Activated CD4-positive, alpha-beta T cell treated with anti-CD3 and anti-CD28 coated beads, Interleukin-2, Interleukin-6, amounts not matched to agents 100 ng/mL and 50 ng/mL, durations not matched to agents 16 hours and 8 hours (primary cell): ENCODE measurements at regions not wholly inside any gene's neighbourhood (a gene's known extent, or its start where the extent isn't known, plus 50 kb on each side); places are given as distances from the start of the nearest gene placed in this dataset.
A peak's percentile ranks its signal among the peaks of the same experiment; 100 is the strongest.

Experiments used
- DNase-seq: peaks from one replicate; pipeline ENCODE4 v3.0.0-alpha.2; 2020

DNA sequence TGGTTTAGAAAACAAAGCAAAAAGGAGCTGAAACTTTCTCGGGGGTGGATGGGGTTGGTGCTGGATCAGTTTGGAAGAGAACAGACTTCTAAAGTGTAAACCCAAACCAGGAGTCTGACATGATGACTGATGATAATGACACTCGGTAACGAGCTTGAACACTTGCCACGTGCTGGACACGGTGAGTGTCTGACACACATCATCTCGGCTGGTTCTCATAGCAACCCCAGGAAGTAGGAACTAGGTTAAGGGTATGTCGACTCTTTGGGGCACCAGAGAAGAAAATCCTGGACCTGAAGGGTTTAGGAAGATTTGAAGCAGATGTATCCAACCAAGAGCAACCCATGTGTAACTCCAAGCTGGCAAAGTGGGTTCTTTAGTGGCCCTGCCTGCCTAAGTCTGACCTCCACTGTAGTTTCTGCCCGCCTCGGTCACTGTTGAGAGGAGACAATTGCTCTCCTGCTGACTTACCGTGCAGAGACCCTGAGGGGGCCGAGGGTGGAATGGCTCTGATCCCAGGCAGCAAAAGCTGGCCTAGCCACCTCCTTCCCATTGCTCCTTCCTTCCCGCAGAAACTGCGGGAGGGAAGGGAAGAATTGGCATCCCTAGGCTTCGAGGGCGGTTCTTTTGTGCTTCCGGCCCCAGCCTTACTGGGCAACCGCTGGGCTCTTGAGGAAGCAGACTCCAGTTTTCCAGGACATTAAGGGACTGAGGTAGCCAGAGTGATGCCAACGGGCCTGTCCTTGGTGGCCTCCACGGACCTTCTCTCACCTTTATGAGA is 156.0 kb downstream of the TOMM20 start:
- DNase-seq: no peak

DNA sequence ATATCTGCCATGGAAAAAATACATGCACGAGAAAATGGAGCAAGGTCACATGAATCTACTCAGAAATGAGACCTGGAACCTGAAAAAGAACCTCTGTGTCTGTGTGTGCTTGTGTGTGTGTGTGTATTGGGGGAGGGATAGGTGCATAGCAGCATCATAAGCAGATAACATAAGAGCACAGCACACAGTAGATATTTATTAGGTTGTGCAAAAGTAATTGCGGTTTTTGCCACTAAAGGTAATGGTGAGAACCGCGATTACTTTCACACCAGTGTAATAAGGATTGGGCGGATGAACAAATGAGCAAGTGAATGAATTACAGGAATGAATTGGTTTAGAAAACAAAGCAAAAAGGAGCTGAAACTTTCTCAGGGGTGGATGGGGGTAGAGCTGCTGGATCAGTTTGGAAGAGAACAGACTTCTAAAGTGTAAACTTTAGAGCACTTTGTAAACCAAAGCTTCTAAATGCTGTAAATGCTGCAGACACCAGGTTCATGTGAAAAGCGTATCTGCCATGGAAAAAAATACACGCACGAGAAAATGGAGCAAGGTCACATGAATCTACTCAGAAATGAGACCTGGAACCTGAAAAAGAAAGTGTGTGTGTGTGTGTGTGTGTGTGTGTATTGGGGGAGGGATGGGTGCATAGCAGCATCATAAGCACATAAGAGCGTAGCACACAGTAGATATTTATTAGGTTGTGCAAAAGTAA is 156.9 kb downstream of the TOMM20 start:
- DNase-seq: peak; percentile 62

DNA sequence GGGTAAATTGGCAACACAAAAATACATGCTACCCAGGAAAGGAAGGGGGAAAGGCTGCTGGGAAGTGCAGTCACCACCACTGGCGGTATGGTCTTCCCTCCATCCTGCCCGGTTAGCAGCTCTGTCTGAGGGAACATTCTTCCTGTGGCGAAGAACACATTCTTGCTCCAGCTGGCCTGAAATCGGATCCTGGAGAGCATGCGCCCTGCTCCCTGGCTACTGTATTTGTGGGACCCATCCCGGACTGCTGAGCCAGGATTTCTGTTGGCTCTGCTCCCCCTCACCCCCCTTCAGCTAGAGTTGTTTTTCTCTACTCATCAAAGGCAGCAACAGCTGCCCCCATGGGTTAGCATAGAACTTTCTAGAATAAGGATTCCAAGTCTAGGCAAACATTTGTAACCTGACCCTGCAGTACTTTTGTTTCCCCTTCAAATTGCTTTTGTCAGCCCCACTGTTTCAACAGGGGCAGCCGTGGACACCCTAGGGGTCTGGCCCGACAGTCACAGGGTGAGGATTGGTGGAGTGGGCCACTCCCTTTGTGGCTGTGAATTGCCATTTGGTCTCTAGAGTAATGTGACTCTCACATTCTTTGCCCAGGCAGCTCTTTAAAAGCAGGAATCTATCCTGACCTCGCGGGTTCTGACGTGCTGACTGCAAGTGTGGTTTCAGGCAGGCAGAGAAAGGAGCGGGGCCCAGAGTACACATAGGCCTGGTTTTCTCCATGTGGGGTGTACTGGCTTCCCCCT is 157.7 kb downstream of the TOMM20 start:
- DNase-seq: peak; percentile 67

DNA sequence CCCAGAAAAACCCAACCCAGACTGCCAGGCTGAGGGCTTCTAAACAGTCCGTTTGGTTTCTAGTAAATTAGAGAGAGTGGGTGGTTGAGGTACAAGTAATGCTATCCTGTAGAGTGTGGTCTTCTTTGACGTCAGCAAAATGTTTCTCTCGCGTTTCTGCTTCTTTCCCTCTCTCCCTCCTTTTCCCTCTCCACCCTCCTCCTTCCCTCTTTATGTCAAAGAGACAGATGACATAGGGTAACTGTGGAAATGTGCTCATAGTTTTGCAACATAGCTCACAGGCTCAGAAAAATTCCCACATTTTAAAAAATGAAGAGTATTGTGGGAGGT is 158.3 kb downstream of the TOMM20 start:
- no peak for DNase-seq

DNA sequence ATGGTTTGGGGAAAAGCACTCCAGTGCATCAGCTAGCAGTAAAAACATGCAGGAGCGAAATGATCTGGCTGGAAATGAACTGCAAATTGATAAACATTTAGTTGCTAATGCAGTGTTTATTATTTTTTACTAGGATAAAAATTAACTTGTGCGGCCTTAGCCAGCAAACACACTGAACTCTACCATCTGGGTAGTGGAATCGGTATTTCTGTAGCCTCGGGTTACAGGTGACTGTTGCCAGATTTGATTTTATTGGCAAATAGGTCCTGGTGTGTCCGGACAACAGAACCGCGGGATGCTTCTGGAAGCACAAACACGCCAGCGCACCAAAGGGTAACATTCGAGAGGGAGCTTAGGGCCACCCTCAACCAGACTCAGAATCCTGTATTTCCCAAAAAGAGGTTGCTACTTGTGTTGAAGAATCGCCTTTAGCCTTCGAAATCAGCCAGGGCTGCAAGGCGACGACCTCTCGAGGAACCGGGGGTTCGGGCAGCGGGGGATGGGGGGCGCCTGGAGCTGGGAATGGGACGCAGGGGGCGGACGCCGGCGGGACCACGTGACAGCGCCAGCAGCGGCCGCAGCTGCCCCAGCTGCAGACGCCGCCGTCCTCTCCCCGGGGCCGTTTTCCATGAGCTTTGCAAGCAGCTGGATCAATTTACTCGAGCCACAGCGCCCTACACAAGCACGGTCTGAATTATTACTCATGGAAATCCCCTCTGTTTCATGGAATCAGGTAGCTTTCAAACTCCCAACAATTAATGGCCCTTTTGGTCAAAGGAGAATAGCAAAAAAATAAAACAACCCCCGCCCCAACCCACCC is 158.8 kb downstream of the TOMM20 start:
- DNase-seq: no peak

DNA sequence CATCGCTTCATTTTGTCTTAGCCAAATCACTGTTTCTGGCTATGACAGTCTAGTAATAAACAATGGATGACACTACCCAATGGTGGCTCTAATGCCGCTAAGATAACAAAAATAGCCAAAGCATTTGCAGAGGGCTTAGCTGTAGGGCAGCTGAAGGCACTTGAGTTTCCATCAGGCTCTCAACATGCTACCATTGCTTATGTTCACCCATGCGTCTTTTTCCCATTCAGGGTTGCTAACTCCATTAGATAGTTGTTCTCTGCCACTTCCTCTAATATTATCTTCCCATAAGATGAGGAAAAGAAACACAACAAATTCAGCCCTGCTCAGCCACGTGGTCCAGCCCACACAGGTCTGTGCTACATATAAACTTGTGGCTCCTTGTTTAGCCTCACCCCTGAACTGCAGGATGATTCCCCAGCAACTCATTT is 159.6 kb downstream of the TOMM20 start:
- DNase-seq: no peak

DNA sequence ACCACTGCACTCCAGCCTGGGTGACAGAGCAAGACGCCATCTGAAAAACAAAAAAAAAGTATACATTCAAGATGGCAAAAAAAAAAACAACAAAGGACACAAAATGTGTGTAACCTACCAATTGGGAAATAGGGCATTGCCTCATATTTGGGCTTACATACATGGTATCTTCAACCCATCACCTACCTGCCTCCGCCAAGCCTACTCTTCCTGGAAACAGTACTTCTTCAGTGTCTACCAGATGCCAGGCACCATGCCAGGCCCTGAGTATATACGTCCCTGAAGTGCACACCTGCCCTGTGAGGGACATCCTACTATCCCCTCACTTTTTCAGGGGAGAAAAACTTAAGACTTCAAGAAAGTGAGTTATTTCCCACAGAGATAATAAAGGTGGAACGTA is 160.2 kb downstream of the TOMM20 start:
- DNase-seq: no peak

DNA sequence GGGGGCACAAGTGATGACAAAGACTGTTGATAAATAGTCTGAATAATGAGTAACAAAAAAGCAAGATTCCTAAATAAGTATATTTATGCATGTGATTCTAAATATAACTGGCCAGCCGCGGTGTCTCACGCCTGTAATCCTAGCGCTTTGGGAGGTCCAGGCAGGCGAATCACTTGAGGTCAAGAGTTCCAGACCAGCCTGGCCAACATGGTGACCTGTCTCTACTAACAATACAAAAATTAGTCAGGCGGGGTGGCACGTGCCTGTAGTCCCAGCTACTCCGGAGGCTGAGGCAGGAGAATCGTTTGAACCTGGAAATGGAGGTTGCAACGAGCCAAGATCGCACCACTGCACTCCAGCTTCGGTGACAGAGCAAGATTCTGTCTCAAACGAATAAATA is 161.5 kb downstream of the TOMM20 start:
- no peak for DNase-seq

DNA sequence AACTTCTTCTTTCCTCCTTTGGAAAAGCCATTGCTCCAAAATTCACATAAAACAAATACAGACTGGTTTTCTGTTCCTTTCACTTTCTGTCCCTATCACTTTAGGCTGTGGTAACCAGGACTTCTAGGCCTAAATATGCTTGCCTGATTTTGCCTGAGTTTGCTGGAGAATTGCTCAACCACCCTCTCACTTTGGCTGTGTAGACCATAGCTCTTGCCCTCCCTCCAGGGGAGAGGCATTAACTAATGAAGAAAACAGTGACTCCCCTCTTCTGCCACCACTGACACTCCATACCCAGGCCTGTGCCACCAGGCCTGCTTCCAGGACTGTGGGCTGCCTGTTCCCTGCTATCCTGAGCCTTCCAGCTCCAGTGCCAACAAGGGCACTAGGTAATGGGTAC is 163.5 kb downstream of the TOMM20 start:
- DNase-seq: no peak

DNA sequence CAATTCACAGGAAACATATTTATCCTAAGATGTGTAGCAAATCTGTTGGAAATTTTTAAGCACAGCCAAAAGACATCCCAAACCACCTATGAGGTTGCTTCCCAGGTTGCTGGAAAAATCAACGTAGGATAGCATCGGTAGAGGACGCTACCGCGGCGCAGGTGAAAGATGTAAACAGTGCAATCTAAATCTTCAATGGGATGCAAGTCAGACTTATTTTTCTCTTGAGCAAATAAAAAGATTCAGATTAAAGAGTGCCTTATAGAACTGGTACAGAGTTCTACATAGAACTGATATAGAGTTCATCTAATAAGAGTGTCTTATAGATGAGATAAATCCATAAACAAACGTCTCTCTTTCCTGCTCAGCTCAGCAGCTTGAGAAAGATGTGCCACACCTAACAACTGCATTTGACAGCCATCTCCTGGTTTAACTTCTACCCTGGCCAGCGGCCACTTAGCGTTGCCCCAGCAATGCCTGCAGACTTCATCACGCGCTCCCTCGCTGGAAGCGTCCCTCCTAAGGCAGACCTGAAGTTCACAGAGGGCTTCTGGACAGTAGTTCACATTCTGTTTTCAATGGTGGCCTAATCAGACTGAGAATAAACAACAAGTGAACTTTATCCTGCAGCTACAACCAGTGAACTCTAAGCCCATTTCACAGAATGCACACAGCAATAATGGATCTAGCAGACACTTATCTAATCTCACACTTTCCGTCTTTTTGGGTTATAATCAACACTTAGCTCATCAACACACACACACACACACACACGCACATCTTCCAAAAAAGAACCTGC is 164.5 kb downstream of the TOMM20 start:
- DNase-seq: no peak

DNA sequence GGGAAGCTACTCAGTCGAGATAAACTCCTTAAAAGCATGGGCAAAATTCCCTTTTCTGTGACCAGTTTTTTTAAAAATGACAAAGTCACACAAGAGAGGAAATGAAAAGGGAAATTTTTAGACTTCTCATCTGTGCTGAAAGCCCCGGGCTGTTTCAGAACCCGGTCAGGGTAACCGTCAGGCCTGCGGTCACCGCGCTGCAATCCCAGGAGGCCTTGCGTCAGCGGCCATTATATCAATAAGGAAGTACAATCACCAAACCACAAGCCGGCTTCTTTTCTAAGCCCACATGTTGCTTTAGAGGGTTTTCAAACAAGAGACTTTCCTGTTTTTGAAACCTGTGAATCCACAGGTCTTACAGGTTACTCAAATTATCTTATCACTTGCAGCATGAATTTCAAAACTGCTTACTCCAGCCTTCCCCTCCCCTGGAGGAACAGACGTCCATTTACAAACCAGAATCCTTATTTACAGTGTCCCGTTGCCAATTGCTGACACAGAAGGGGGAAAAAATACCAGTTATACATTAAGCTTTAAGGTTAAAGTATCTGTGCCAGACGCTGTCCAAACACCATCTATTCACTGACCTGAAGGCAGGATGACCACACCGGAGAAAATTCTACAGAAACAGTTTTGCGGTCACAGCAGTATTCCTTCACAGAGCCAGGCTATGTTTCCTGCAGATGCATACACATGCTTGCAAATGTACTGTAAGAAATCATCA is 165.3 kb downstream of the TOMM20 start:
- DNase-seq: peak; percentile 96

DNA sequence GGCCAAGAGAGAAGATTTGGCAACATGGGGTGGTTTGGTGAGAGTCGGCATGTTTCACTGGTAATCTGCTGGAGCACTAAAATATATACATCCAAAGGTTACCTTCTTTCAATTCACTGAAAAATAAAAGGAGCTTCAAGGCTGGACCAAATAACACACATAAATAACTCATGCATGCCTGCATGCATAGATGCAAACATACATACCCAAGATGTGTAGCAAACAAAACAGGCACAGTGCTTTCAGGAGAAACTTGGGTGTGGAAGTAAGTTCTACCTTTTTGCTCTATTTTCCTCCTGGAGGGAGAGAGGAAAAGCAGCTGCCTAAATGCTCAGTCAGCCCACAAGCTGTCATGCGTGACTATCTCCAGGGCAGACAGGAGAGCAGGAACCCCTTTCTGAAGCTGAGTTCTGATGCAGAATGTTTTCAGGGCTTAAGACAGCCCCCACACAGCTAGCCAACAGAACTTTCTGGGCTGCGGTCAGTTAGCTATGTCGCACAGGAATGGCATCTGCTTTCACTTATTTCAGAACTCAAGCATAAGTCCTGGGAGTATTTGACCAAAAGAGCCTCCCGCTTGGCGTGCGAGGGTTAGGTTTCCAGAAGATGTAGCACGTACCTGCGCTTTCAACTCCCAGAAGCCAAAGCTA is 166.2 kb downstream of the TOMM20 start:
- DNase-seq: no peak

DNA sequence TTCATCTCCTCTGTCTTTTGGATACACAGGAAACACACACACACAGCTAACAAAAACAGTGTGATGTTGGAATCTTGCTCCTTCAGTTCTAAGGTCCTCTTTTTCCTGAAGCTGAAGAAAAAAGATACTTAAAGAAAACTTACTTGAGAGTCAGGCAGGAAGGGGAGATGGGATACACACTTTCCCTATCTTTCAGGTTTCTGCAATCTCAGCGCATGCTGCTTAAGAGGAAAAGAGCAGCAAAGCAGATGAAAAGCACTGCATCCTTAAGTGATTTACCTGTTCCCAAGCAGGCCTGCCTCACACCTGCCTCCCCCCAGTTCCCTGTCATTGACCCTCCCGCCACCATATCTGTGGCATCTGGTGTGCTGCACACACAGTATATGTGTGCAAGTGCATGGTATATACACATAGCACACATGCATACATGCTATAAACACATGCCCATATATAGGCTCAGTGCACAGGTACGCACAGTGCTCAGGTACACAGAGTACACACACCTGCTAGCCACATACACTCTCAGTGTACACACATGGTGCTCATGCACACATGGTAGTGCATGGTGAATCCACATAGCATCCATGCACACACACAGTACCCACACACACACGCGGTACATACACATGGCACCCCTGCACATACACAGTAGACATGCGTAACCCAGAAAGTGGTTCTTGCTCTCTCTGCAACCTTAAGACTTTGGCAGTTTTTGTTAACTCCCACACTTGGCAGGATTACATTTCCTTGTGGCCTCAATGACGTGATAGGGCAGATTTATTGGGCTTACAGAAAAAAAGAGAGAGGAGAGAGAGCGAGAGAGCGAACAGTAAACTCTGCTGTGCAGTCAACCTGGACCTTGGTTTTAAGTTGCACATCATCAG is 166.9 kb downstream of the TOMM20 start:
- no peak for DNase-seq

DNA sequence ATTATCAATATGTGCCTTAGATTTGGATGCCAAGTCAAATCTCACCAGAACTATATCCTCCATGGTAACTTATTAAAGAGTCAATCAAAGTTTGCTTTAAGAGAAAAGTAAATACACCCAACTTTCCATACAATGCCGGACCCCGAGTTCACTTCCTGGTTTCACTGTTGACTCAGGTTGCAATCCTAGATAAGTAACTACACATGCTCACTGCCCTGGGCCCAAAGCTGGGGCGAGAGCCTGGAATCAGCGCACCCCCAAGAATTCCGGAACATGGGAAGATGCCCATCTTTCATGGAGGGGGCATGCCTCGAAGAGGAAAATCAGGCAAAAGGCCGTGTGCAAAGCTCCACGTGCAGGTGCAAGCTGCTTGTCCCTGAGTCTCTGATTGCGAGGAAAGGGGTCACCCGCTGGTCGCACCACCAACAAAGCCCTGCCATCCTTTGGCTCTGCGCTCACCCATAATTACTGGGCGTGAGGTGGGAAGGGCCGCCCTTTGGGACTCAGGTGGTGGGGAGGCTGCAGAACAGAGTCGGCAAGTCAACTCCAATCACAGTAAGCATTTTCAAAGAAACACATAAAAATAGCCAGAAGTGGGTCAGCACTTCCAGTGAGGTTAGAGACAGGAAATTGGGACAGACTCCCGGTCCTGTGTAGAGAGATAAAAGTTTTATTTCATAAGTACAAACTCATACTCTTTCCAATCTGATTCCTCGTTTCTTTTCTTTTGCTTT is 167.7 kb downstream of the TOMM20 start:
- DNase-seq: no peak

DNA sequence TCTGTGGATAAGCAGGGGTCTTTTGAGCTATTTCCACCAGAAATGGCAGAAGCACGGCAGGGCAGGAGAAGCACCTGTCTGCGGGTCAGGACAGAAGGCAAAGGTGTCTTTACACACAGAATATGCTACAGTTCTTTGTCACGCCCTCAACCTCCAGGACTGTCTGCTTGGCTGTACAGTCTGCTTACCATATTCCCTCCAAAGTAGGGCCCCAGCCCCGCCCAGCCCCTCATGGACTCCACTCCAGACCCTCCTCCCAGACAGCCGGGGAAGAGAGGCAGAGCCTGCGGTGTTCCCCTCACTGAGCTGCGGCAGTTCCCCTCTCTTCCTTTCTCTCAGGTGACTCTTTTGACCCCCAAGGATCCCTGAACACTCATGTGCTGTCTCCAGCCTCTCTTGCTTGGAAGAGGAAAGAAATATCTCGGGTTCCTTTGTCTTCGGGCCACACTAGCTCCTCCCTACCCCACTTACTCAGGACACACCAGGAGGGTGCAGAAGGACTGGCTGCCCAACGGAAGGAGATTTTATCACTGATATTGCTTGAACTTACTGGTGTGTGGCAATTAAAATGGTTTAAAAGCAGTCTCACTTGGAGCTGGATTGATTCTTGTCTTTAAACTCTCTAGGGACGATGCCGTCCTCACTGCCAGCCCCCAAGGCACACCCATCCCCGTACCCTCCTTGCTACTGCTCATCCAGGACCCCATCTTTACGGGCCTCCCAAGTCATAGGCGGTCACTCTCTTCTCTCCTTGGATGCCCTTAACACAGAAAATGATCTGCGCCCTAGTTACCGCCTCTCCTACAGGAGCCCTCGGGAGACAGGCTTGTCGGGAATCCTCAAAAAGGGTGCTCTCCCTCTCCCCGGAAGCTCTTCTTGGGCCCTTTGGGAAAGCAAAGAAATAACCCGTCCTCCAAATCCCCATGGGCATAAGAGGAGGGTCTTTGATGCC is 169.7 kb downstream of the TOMM20 start:
- DNase-seq: no peak

DNA sequence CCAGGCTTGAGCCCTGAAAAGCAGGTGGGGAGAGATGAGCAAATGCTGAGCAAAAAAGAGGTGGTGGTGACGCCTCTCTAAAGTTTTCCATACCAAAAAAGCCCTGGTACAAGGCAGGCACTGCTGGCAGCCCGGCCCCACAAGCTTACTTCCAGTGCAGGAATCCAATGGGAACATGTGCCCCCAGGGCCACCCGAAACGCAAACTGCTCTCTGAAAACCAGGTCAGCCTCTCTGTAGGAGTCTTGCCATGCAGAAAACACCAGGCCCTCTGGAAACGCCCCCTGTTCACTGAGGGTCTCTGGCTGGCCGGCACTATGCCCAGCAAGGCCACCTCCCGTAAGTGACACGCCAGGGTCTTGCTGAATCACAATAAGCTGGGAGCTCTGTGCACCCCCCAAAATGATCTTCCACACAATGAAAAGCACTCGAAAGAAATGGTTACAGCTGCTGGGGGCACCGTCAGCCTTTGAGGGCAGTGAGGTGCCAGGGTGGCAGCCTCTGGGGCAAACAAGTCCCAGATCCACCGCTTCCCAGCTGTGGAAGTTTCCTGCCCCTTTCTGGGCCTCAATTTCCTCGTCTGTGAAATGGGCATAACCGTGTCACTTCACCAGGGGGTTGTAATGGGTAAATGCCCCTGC is 170.5 kb downstream of the TOMM20 start:
- DNase-seq: no peak

DNA sequence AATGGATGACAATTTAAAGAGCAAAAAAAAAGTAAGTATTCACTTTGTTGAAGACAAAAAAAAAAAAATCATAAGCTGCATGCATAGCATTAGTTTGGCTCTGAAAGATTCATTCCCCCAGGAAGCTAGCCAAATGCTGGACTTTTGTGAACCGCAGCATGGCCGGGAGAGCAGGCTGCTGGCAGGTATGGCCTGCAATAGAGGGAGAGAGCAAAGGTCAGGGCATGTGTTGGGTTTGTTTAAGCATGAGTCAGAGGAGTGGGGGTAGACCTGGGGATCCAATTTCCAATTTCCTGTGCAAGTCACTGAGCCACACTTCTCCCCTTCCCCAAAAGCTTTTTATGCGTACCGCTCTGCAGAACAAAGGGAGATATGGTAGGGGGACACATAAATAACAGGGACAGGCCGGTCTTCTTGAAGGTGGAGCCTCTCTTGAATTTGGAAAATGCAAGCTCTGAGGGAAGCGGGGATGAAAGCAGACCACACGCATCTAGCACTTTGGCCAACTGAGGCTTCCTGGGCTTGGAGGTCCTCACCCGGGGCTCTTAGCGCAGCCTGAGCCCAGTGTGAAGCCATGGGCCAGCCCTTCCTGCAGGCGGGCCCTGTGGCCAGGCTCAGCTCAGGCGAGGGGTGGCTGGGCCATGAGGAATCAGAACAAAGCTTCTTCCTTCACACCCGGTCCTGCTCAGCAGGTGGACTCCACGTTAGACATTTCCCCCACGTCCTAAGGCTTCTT is 171.1 kb downstream of the TOMM20 start:
- DNase-seq: no peak
